Prostate gland (tissue), 2 donors: ENCODE measurements at regions not wholly inside any gene's neighbourhood (a gene's known extent, or its start where the extent isn't known, plus 50 kb on each side); places are given as distances from the start of the nearest gene placed in this dataset.

ENCODE experiments used
- DNase-seq: peaks from one replicate; pipeline ENCODE4 v3.0.0-alpha.2; 2019; ENCODE audit warnings: low spot score
- H3K27ac ChIP-seq, 2 donors: fragments of 200-600 bp; sonication (generic); 2 replicates each; pipeline ENCODE4 v1.5.1; 2017 to 2019
- H3K27me3 ChIP-seq: fragments of 200-600 bp; sonication (generic); replicated peaks from 2 replicates; pipeline ENCODE4 v1.5.1; 2019; ENCODE audit not compliant: insufficient read depth
- H3K36me3 ChIP-seq, 2 donors: fragments of 200-600 bp; sonication (generic); 1 replicate in 1 of 2; 2 replicates in 1 of 2; pipeline versions ENCODE4 v1.5.1 to v1.8.1; 2017 to 2019
- H3K4me1 ChIP-seq: fragments of 200-600 bp; sonication (generic); replicated peaks from 2 replicates; pipeline ENCODE4 v1.5.1; 2019
- H3K4me3 ChIP-seq, 2 donors: fragments of 200-600 bp; sonication (generic); 2 replicates each; pipeline ENCODE4 v1.5.1; 2017 to 2019
- H3K9me3 ChIP-seq: fragments of 200-600 bp; sonication (generic); 2 replicates; pipeline ENCODE4 v1.5.1; 2017
- POLR2A ChIP-seq: fragments of 450-650 bp; IDR thresholded peaks from one replicate; pipeline ENCODE4 v1.6.1; 2016; ENCODE audit warnings: antibody characterized with exemption, mild to moderate bottlenecking
- POLR2AphosphoS5 ChIP-seq: sonication (generic); formaldehyde crosslinking; IDR thresholded peaks from one replicate; pipeline ENCODE4 v1.6.1; 2017; ENCODE audit warnings: antibody characterized with exemption
- WGBS: methylation state at CpG from one replicate; pipeline ENCODE4 v1.1.5; 2018; 5-methylcytosine and 5-hydroxymethylcytosine counted together
- intact Hi-C: fragments of 100-400 bp; cut with DNase I; formaldehyde crosslinking; loops from one replicate; pipeline ENCODE4 v1.14.2; 2022
- small RNA-seq, 2 donors: library from RNA; depleted of rRNA; stranded (forward); fragments of <200 nt; gene quantifications; one replicate each; pipeline ENCODE3, GENCODE V24; 2016
- TF ChIP-seq, protein P1 (sequence below), 4 experiments: fragments of 200-600 bp in 2 of 4; fragments of 450-650 bp in 2 of 4; sonication (generic) in 2 of 4; IDR thresholded peaks; 1 replicate in 3 of 4; 2 replicates in 1 of 4; pipeline ENCODE4 v1.5.1; 2016 to 2019; ENCODE audit warnings: antibody characterized with exemption in 4 of 4, mild to moderate bottlenecking in 2 of 4, moderate library complexity in 2 of 4

GRCh38 chr11:122168218-122168617 is 52.2 kb upstream of the BLID start:
- Histone ChIP-seq H3K36me3 (no peaks in the 10 kb centered on the region), H3K4me1 (no peaks in the 10 kb centered on the region)

DNA sequence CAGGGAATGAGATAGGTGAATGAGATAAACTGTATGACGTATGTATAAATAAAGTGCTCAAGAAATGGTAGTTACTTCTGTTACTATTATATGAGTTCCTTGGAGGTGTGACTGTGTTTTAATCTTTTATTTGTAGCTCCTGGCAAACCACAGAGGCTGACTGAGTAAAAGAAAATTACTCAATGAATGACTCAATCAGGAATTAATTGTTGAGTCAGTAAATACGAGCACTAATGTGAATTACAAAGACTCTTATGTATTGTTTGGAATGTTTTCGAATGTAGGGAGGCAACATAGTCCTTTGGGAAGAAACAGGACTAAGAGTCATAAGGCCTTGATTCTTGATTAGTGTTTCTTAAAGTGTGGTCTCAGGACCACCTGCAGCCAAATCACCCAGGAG is 51.1 kb upstream of the BLID start:
- H3K36me3 ChIP-seq, result no peaks in the 10 kb centered on the region
- intact Hi-C loops, result no loop called here
- no peak overlapping the region for H3K4me3 ChIP-seq
- H3K9me3 ChIP-seq, result no peaks in the 10 kb centered on the region
- no peak for TF ChIP-seq POLR2A
- no peaks in the 10 kb centered on the region for H3K27me3 ChIP-seq
- peaks cover 2% of the 10 kb centered on the region for H3K4me1 ChIP-seq
- no peak overlapping the region for H3K27ac ChIP-seq
- 44% methylated on average over 3 of the region's 3 CpGs for WGBS
- no peak for DNase-seq

More at GRCh38 chr11:122168218-122168617, 52.2 kb upstream of the BLID start:
- intact Hi-C loops, result no loop called here
- Histone ChIP-seq H3K9me3 (no peaks in the 10 kb centered on the region), H3K27ac (no peak overlapping the region), H3K27me3 (no peaks in the 10 kb centered on the region), H3K4me3 (no peak overlapping the region)
- 37% methylated on average over 3 of the region's 3 CpGs for WGBS
- DNase-seq, result no peak
- TF ChIP-seq POLR2A (no peak), POLR2AphosphoS5 (no peak)
- TF ChIP-seq, protein P1, sequence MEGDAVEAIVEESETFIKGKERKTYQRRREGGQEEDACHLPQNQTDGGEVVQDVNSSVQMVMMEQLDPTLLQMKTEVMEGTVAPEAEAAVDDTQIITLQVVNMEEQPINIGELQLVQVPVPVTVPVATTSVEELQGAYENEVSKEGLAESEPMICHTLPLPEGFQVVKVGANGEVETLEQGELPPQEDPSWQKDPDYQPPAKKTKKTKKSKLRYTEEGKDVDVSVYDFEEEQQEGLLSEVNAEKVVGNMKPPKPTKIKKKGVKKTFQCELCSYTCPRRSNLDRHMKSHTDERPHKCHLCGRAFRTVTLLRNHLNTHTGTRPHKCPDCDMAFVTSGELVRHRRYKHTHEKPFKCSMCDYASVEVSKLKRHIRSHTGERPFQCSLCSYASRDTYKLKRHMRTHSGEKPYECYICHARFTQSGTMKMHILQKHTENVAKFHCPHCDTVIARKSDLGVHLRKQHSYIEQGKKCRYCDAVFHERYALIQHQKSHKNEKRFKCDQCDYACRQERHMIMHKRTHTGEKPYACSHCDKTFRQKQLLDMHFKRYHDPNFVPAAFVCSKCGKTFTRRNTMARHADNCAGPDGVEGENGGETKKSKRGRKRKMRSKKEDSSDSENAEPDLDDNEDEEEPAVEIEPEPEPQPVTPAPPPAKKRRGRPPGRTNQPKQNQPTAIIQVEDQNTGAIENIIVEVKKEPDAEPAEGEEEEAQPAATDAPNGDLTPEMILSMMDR (IDR thresholded peaks at IDR 0.05), result no peak

DNA sequence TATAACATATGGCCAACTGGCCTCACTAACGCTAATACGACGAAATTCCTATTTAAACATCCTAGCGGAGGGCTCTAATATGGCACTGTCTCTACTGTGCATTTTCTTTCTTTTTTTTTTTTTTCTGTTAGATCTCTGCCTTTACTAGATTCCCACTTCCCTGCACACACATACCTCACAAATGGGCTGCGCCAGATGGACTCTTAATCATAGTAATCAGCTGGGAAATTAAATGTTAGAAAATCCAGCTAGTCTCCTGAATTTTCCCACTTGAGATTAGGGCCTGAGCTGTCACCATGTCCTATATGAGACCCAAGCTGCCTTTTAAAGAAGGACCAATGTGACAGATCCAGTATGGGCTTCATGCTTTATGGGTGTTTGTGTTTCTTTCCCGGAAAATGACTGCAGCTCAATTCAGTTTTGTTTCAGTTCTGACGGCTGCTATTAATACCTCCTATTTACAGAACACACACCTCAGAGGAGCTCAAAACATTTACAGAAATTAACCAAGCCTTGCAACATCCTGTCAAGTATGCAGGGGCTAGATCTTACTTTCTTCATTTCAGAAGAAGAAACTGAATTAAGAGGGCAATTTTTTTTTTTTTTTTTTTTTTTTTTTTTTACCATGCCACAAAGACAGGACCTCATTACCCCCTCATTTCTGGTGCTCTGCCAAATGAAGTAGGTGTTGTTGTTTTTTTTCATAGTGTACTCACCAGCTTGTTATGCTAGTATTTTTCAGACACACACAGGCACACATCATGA is 49.8 kb upstream of the BLID start:
- WGBS, result 53% methylated on average over 7 of the region's 7 CpGs
- TF ChIP-seq POLR2A (no peak), POLR2AphosphoS5 (no peak)
- TF ChIP-seq, protein P1 (IDR thresholded peaks at IDR 0.05), result no peak
- Histone ChIP-seq H3K27me3 (no peaks in the 10 kb centered on the region), H3K4me3 (no peak overlapping the region), H3K4me1 (peaks cover 2% of the 10 kb centered on the region), H3K9me3 (no peaks in the 10 kb centered on the region), H3K36me3 (no peaks in the 10 kb centered on the region), H3K27ac (no peak overlapping the region)
- DNase-seq, result no peak
- intact Hi-C loops, result no loop called here

Small RNA genes in the stretch of these regions (small RNA-seq; reads per million reads assigned to genes)
- 0 reads per million in 2 donors for gene RNU4ATAC10P
- gene RNU4ATAC5P, result 0 reads per million in 2 donors
- gene RNU6-592P, result 0 reads per million in 2 donors
